ENCODE measurements at regions not wholly inside any gene's neighbourhood (a gene's known extent, or its start where the extent isn't known, plus 50 kb on each side); places are given as distances from the start of the nearest gene placed in this dataset.

DNA sequence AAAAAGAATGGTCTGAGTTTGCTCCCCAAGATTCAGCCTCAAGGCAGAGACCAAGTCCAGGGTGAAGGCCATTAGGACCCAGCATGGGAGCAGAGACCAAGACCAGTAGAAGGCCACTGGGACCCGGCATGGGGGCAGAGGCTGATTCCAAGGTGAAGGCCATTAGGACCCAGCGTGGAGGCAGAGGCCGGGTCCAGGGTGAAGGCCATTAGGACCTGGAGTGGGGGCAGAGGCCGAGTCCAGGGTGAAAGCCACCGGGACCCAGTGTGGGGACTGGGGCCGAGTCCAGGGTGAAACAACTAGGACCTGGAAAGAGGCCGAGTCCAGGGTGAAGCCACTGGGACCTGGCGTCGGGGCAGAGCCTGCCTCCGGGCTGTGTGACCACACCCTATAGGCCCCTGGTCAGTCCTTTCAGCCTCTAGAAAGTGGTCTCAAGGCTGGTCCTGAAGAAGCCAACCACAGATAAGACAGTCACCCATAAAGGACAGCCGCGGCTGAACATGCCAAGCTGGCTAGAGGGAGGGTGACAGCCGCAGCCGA lies 113.8 kb upstream of the SALL3 start:
- TF ChIP-seq, protein P1, sequence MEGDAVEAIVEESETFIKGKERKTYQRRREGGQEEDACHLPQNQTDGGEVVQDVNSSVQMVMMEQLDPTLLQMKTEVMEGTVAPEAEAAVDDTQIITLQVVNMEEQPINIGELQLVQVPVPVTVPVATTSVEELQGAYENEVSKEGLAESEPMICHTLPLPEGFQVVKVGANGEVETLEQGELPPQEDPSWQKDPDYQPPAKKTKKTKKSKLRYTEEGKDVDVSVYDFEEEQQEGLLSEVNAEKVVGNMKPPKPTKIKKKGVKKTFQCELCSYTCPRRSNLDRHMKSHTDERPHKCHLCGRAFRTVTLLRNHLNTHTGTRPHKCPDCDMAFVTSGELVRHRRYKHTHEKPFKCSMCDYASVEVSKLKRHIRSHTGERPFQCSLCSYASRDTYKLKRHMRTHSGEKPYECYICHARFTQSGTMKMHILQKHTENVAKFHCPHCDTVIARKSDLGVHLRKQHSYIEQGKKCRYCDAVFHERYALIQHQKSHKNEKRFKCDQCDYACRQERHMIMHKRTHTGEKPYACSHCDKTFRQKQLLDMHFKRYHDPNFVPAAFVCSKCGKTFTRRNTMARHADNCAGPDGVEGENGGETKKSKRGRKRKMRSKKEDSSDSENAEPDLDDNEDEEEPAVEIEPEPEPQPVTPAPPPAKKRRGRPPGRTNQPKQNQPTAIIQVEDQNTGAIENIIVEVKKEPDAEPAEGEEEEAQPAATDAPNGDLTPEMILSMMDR (conservative IDR thresholded peaks at IDR 0.05; ENCODE audit: low read depth, low read length): no peak
- DNase-seq (ENCODE audit: low read depth): no peak
- no peak overlapping the region for H3K4me3 ChIP-seq (ENCODE audit: low read depth, low read length)

- H3K4me3 ChIP-seq (ENCODE audit: low read depth, low read length): no peak overlapping the region
- DNase-seq (ENCODE audit: low read depth): no peak
- TF ChIP-seq, protein P1 (conservative IDR thresholded peaks at IDR 0.05; ENCODE audit: low read depth, low read length): no peak
These were observed 112.5 kb upstream of the SALL3 start for GRCh38 chr18:78867131-78867530.

DNA sequence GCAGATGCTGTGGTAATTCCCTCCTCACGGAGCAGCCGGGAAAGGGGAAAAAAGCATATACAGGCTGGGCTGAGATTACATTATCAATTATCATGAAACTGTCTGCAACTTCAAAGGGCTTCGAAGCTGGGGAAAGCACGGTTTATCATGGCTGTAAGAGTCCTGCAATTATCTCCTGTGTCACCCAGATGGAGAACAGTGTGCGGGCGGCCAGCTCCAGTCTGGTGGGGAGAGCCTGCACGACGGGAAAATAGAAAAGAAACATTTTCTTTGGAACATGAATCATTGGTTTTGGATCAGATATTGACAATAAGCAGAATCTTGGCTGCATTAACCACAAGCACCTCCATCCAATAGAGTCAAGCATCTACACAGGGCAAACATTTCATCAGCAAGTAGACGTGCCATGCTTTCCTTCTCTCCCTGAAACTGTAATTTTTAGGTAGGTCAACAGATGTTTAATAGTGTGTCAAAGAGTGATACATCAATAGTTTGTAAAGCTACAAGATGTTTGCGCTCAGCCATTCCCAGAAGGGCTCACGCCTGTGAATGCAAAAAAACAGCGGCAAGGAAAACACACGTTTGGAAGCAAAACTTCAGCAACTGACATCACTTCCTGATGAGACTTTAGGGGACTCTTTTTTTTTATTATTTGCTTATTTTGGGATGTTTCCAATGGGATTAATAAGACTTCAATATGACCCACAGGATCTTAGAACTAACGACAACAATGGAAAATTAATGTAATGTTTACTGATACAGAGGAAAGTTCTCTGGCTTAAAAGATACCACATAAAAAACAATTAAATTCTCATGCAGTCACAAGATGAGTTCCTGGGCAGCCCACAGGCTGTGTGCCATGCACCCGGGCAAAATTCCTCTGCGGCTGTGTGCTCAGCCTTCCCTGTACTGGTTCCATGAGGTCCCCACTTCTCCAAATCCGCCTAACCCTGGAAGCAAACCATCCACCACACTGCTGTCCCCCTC lies 111.0 kb upstream of the SALL3 start:
- no peak overlapping the region for H3K4me3 ChIP-seq (ENCODE audit: low read depth, low read length)
- TF ChIP-seq, protein P1 (conservative IDR thresholded peaks at IDR 0.05; ENCODE audit: low read depth, low read length): no peak
- DNase-seq (ENCODE audit: low read depth): no peak

- no peak overlapping the region for H3K4me3 ChIP-seq (ENCODE audit: low read depth, low read length)
- no peak for DNase-seq (ENCODE audit: low read depth)
- TF ChIP-seq, protein P1 (conservative IDR thresholded peaks at IDR 0.05; ENCODE audit: low read depth, low read length): no peak
These were observed 108.0 kb upstream of the SALL3 start for GRCh38 chr18:78871618-78872017.

DNA sequence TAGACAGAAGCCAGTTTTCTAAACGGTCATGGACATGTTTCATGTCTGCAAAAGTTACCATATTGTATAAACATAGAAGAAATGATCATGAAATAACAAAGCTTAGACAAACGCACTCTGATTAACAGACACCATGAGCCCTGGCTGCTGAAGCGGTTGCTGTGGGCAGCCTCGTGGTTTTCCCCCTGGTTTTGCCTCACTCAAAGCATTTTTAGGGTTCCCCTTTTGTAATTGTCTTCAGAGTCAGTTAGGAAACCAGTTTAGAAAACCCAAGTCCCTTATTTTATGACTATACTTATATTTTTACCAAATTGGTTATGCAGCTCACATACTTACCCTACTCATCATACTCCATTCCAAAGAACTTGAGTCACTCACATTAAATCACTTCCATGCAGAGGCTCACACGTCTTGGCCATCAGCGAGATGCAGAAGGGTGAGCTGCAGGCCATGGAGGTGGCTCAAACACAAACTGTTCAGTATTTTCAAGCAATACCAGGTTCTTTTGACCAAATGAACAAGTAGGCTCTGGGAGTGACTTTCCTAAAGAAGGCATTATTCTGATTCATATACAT lies 105.6 kb upstream of the SALL3 start:
- TF ChIP-seq, protein P1 (conservative IDR thresholded peaks at IDR 0.05; ENCODE audit: low read depth, low read length): no peak
- H3K4me3 ChIP-seq (ENCODE audit: low read depth, low read length): no peak overlapping the region
- DNase-seq (ENCODE audit: low read depth): no peak

- no peak for DNase-seq (ENCODE audit: low read depth)
- H3K4me3 ChIP-seq (ENCODE audit: low read depth, low read length): no peak overlapping the region
- TF ChIP-seq, protein P1 (conservative IDR thresholded peaks at IDR 0.05; ENCODE audit: low read depth, low read length): peak; percentile 53
These were observed 104.4 kb upstream of the SALL3 start for GRCh38 chr18:78875016-78875777.
